HG03064 (cell line): ENCODE measurements at regions not wholly inside any gene's neighbourhood (a gene's known extent, or its start where the extent isn't known, plus 50 kb on each side); places are given as distances from the start of the nearest gene placed in this dataset.
"Not testable (repeated sequence)": the region's sequence is repeated elsewhere in the genome, so short reads cannot be mapped to it uniquely, and the experiment has no call there.

ENCODE experiments used
- ATAC-seq: cut with Tn5 transposase; IDR thresholded peaks from one replicate; pipeline ENCODE4 v1.9.1; 2021; ENCODE audit warnings: low read depth; ENCODE audit not compliant: unreplicated experiment

- no peak for ATAC-seq
Measured at GRCh38 chr19:28331596-28331995, 881.4 kb downstream of the UQCRFS1 start.

GRCh38 chr19:28330831-28331230, 882.1 kb downstream of the UQCRFS1 start:
- no peak for ATAC-seq

- ATAC-seq = no peak
Measured at GRCh38 chr19:28329429-28329828, 883.5 kb downstream of the UQCRFS1 start.

- no peak for ATAC-seq
Measured at GRCh38 chr19:28327905-28328304, 885.0 kb downstream of the UQCRFS1 start.

- ATAC-seq = no peak
Measured at GRCh38 chr19:28326746-28327145, 886.2 kb downstream of the UQCRFS1 start.

GRCh38 chr19:28324275-28325060, 888.5 kb downstream of the UQCRFS1 start:
- no peak for ATAC-seq

GRCh38 chr19:28322945-28323344, 890.0 kb downstream of the UQCRFS1 start:
- ATAC-seq = no peak

- no peak for ATAC-seq
Measured at GRCh38 chr19:28322491-28322890, 890.5 kb downstream of the UQCRFS1 start.

- ATAC-seq = no peak
Measured at GRCh38 chr19:28319918-28320317, 893.0 kb downstream of the UQCRFS1 start.

GRCh38 chr19:28319227-28319626, 893.7 kb downstream of the UQCRFS1 start:
- ATAC-seq = no peak

GRCh38 chr19:28318469-28319179, 894.3 kb downstream of the UQCRFS1 start:
- no peak for ATAC-seq

- ATAC-seq = no peak
Measured at GRCh38 chr19:28316464-28316863, 896.5 kb downstream of the UQCRFS1 start.

GRCh38 chr19:28314756-28315155, 898.2 kb downstream of the UQCRFS1 start:
- ATAC-seq = no peak

- ATAC-seq = no peak
Measured at GRCh38 chr19:28314287-28314686, 898.7 kb downstream of the UQCRFS1 start.

- ATAC-seq = no peak
Measured at GRCh38 chr19:28313633-28314032, 899.3 kb downstream of the UQCRFS1 start.

- no peak for ATAC-seq
Measured at GRCh38 chr19:28312269-28312668, 900.7 kb downstream of the UQCRFS1 start.

GRCh38 chr19:28310829-28311228, 902.1 kb downstream of the UQCRFS1 start:
- ATAC-seq = not testable (repeated sequence)

- ATAC-seq = no peak
Measured at GRCh38 chr19:28309070-28309469, 903.9 kb downstream of the UQCRFS1 start.

GRCh38 chr19:28307963-28308362, 905.0 kb downstream of the UQCRFS1 start:
- ATAC-seq = no peak

GRCh38 chr19:28307487-28307886, 905.5 kb downstream of the UQCRFS1 start:
- no peak for ATAC-seq

- no peak for ATAC-seq
Measured at GRCh38 chr19:28305513-28305912, 907.4 kb downstream of the UQCRFS1 start.

- ATAC-seq = no peak
Measured at GRCh38 chr19:28303502-28303901, 909.4 kb downstream of the UQCRFS1 start.
